COLO668 (cell line): ENCODE measurements at regions not wholly inside any gene's neighbourhood (a gene's known extent, or its start where the extent isn't known, plus 50 kb on each side); places are given as distances from the start of the nearest gene placed in this dataset.

Experiments
- DNase-seq: peaks from one replicate; lab custom pipeline; 2025; ENCODE audit not compliant: unreplicated experiment; lab: John Stamatoyannopoulos, UW

DNA sequence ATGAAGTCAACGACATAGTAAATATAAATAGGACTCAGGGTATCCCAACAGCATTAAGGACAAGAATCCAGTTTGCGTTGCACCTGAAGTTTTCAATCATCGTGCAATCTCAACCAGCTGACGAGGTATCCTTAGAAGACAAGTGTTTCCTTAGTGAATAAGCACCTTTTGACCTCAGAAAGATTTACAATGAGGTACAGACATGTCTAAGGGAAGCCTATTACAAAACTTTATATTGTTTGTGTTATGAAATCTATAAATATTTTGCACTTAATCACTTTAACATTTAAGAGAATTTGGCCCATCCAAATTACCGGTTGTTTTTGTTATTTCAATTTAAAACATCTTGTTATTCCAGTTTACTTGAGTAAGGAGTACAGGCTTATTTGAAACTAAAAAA, 64.9 kb upstream of the PRICKLE2 start:
- DNase-seq = no peak

DNA sequence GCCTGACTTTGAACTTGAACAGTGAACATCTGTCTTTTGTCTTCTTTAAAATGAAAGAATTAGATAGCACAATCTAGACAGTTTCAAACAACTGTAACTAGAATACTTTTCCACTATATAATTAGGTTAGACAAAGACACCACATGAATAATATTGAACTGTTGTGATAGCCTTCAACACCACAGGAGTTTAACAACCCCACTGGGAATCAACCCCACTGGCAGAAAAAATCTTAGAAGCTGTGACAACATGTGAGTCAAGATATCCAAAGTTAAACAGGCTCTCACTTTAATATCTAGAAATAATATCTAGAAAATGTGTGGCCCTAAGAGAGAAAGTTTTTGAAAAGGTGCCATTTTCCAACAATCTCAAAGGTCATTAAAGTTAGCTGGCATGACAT, 64.4 kb upstream of the PRICKLE2 start:
- no peak for DNase-seq

DNA sequence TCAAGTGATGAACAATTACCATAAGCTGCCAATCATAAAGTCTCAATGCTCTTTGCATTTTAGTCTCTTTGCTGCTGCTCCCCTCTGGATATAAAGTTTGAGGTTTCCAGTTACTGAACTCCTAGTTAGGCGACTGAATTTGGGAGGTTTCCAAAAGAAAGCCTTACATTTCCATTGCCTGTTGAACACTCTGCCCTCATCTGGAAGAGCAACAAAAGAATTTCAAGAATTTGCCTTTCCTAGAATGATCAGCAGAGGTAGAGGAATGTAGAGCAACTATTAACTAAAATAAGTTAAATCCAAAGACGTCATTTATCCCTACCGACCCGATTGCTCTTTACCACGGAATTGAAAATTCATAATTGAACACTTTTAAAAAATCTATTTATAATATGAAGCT, 53.4 kb upstream of the PRICKLE2 start:
- DNase-seq = no peak

DNA sequence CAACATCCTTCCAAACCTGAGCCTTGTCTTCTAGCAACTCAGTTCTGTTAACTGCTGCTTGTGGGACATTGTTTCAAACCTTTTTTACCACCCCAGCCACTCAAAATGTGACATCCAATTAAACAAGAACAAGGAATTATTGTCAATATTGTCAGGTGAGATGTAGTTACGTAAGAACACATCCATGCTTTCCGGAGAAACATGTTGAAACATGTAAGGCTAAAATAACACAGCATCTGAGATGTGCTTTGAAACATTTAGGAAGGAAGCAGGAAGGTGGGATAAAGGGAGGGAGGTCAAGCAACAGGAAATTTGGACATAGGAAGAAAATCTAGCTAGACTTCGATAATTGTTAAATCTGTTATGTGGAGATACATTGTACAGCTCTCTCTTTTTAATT, 50.9 kb upstream of the PRICKLE2 start:
- DNase-seq = no peak
